Chondrocyte (in vitro differentiated cells): ENCODE measurements at regions not wholly inside any gene's neighbourhood (a gene's known extent, or its start where the extent isn't known, plus 50 kb on each side); places are given as distances from the start of the nearest gene placed in this dataset.
"Not testable (repeated sequence)": the region's sequence is repeated elsewhere in the genome, so short reads cannot be mapped to it uniquely, and the experiment has no call there.

Source experiments
- DNase-seq: peaks from one replicate; pipeline ENCODE4 v3.0.0; 2021; ENCODE audit warnings: mixed read lengths, low spot score
- H3K27ac Mint-ChIP-seq: one replicate; pipeline ENCODE4 v1.8.0; 2021; ENCODE audit warnings: mild to moderate bottlenecking, moderate library complexity, mixed read lengths; ENCODE audit not compliant: unreplicated experiment
- H3K27me3 Mint-ChIP-seq: 2 replicates; pipeline ENCODE4 v1.8.0; 2021; ENCODE audit warnings: low read depth, mixed read lengths
- H3K36me3 Mint-ChIP-seq: 2 replicates; pipeline ENCODE4 v1.8.0; 2021; ENCODE audit warnings: low read depth, mixed read lengths
- H3K4me1 Mint-ChIP-seq: 2 replicates; pipeline ENCODE4 v1.8.0; 2021; ENCODE audit warnings: low read depth, mild to moderate bottlenecking, mixed read lengths
- H3K4me3 Mint-ChIP-seq: one replicate; pipeline ENCODE4 v1.8.0; 2021; ENCODE audit warnings: mild to moderate bottlenecking, moderate library complexity, mixed read lengths; ENCODE audit not compliant: unreplicated experiment
- H3K9me3 Mint-ChIP-seq: 2 replicates; pipeline ENCODE4 v1.8.0; 2021; ENCODE audit warnings: low read depth, mixed read lengths
- TF ChIP-seq, protein P1 (sequence below): fragments of 200-600 bp; sonication (generic); IDR thresholded peaks from 2 replicates; pipeline ENCODE4 v1.5.0; 2021; ENCODE audit warnings: antibody characterized with exemption, mild to moderate bottlenecking, moderate library complexity

DNA sequence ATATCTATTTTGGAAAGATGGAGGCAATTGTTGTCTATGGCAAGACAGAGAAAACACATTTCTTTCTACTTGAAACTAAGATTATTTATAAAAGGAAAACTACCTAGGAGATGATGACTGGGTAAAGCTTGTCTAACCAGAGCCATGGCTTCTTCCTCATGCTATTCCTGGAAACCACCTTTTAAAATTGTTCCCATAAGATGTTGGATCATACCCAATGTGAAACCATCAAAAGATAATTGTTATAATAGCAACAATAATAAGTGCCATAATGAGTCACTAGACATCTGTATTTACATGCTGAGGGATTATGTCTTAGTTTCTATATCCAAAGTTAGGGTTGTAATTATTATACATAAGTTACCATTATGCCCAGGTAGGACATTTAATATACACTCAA, 428.4 kb downstream of the KCNJ2 start:
- H3K36me3 Mint-ChIP-seq = no peaks in the 10 kb centered on the region
- peaks cover 3% of the 10 kb centered on the region for H3K4me1 Mint-ChIP-seq
- no peak overlapping the region for H3K27ac Mint-ChIP-seq
- TF ChIP-seq, protein P1, sequence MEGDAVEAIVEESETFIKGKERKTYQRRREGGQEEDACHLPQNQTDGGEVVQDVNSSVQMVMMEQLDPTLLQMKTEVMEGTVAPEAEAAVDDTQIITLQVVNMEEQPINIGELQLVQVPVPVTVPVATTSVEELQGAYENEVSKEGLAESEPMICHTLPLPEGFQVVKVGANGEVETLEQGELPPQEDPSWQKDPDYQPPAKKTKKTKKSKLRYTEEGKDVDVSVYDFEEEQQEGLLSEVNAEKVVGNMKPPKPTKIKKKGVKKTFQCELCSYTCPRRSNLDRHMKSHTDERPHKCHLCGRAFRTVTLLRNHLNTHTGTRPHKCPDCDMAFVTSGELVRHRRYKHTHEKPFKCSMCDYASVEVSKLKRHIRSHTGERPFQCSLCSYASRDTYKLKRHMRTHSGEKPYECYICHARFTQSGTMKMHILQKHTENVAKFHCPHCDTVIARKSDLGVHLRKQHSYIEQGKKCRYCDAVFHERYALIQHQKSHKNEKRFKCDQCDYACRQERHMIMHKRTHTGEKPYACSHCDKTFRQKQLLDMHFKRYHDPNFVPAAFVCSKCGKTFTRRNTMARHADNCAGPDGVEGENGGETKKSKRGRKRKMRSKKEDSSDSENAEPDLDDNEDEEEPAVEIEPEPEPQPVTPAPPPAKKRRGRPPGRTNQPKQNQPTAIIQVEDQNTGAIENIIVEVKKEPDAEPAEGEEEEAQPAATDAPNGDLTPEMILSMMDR = no peak
- no peak overlapping the region for H3K4me3 Mint-ChIP-seq
- H3K27me3 Mint-ChIP-seq = no peaks in the 10 kb centered on the region
- H3K9me3 Mint-ChIP-seq = no peaks in the 10 kb centered on the region
- DNase-seq = no peak

DNA sequence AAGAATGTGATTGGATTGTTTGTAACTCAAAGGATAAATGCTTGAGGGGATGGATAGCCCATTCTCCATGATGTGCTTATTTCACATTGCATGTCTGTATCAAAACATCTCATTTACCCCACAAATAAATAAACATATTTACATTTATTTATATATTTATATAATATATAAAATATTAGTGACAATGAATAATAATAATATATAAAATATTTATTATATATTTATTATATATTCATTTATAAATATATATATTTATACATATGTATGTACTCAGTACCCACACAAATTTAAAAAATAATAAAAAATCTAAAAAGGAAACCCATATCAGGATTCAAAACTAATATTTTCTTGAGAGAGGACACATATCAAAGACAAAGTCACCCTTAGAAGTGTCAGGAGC, 429.9 kb downstream of the KCNJ2 start:
- no peaks in the 10 kb centered on the region for H3K36me3 Mint-ChIP-seq
- DNase-seq = no peak
- H3K9me3 Mint-ChIP-seq = no peaks in the 10 kb centered on the region
- no peak overlapping the region for H3K4me3 Mint-ChIP-seq
- H3K27me3 Mint-ChIP-seq = no peaks in the 10 kb centered on the region
- TF ChIP-seq, protein P1 = no peak
- H3K27ac Mint-ChIP-seq = no peak overlapping the region
- H3K4me1 Mint-ChIP-seq = peaks cover 3% of the 10 kb centered on the region

DNA sequence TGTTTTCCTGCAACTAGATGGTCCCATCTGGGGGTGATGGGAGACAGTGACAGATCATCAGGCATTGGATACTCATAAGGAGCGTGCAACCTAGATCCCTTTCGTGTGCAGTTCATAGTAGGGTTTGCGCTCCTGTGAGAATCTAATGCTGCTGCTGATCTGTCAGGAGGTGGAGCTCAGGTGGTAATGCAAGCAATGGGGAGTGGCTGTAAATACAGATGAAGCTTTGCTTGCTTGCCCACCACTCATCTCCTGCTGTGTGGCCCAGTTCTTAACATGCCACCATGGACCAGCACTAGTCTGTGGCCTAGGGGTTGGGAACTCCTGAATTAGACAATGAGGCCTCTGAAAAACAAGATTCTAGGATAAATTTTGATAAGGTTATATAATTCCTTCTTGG, 430.6 kb downstream of the KCNJ2 start:
- H3K36me3 Mint-ChIP-seq, H3K27me3 Mint-ChIP-seq, H3K4me1 Mint-ChIP-seq, H3K27ac Mint-ChIP-seq, H3K4me3 Mint-ChIP-seq, H3K9me3 Mint-ChIP-seq, DNase-seq: not testable (repeated sequence)

DNA sequence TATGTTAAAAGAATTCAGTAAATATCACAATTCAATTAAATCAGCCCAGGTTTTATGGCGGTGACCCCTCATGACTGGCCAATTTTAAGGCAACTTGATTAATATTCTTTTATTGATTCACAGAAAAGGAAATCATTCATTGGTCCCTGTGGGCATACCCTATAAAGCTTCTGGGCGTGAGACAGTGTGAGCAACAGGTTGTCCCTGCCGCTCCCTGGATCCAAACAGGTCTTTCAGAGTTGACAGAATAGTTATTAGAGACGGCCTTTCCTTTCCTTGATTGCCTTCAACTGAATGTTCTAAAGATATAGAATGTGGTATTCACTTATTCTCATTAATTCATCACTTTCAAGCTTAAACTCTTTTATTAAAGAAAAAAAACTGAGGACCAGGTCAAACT, 433.9 kb downstream of the KCNJ2 start:
- H3K27me3 Mint-ChIP-seq = no peaks in the 10 kb centered on the region
- no peak overlapping the region for H3K27ac Mint-ChIP-seq
- no peak for DNase-seq
- no peaks in the 10 kb centered on the region for H3K36me3 Mint-ChIP-seq
- TF ChIP-seq, protein P1 = no peak
- no peak overlapping the region for H3K4me3 Mint-ChIP-seq
- peaks cover 2% of the 10 kb centered on the region for H3K4me1 Mint-ChIP-seq
- H3K9me3 Mint-ChIP-seq = no peaks in the 10 kb centered on the region

DNA sequence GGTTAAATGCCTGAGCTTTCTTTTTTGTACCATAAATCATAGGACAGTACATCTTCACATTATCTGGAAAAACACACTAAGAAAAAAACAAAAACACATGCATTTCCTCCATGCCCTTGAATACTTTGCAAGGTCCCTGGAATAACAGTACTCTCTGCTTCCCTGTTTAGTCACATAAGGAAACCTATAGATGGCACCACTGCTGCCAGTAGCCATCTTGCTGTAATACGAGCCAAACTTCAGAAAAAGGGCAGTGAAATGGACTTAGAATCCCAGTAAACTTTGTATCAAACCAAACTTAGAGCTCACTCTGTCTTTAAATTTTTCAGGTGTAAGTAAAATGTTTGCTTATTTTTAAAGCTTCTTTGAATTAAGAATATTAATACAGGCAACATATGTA, 435.5 kb downstream of the KCNJ2 start:
- no peak for DNase-seq
- Mint-ChIP-seq H3K9me3 (no peaks in the 10 kb centered on the region), H3K27me3 (no peaks in the 10 kb centered on the region), H3K36me3 (no peaks in the 10 kb centered on the region), H3K4me3 (no peak overlapping the region), H3K4me1 (peaks cover 3% of the 10 kb centered on the region), H3K27ac (no peak overlapping the region)
- TF ChIP-seq, protein P1 = peak; percentile 23

DNA sequence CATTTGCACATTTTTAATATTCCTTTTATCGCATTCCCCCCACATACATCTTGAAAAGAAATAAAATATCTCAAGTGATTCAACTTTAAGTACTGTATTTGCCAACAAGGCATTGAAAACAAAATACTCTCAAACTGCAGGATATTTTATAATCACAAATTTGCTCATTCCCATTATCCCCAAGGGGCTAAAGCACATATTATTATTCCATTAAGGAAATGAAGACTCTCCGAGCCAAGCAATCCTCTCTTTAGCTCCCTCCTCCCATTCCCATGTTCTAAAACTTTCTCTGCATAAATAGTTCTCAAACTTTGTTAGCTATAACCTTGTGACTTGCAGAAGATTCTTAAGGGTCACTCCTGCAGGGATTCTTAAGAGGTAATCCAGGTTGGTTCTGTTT, 436.8 kb downstream of the KCNJ2 start:
- DNase-seq = no peak
- peaks cover 3% of the 10 kb centered on the region for H3K4me1 Mint-ChIP-seq
- TF ChIP-seq, protein P1 = no peak
- no peak overlapping the region for H3K27ac Mint-ChIP-seq
- H3K36me3 Mint-ChIP-seq = no peaks in the 10 kb centered on the region
- H3K9me3 Mint-ChIP-seq = no peaks in the 10 kb centered on the region
- H3K27me3 Mint-ChIP-seq = no peaks in the 10 kb centered on the region
- H3K4me3 Mint-ChIP-seq = no peak overlapping the region
